OCI-LY1 (cell line): ENCODE measurements at regions not wholly inside any gene's neighbourhood (a gene's known extent, or its start where the extent isn't known, plus 50 kb on each side); places are given as distances from the start of the nearest gene placed in this dataset.

Experiments
- H2AFZ ChIP-seq: fragments of 200-600 bp; sonication (generic), shearing (Covaris generic); 2 replicates; pipeline ENCODE4 v1.6.0; 2014; ENCODE audit warnings: antibody characterized with exemption, mild to moderate bottlenecking, low read length
- H3F3A ChIP-seq: fragments of 200-600 bp; sonication (generic), shearing (Covaris generic); 2 replicates; pipeline ENCODE4 v1.6.0; 2014; ENCODE audit warnings: mild to moderate bottlenecking, antibody characterized with exemption, low read length, moderate library complexity; ENCODE audit not compliant: insufficient read depth
- H3K27ac ChIP-seq: fragments of 200-600 bp; sonication (generic); 2 replicates; pipeline ENCODE4 v1.5.1; 2014; ENCODE audit warnings: low read length, mixed run types, mild to moderate bottlenecking, low read depth; ENCODE audit not compliant: poor library complexity, severe bottlenecking
- H3K27me3 ChIP-seq: fragments of 200-600 bp; sonication (generic); 2 replicates; pipeline ENCODE4 v1.6.0; 2014; ENCODE audit warnings: antibody characterized with exemption, mild to moderate bottlenecking, low read length, moderate library complexity; ENCODE audit not compliant: insufficient read depth
- H3K36me3 ChIP-seq: fragments of 200-600 bp; sonication (generic); 2 replicates; pipeline ENCODE4 v1.6.1; 2014; ENCODE audit warnings: mild to moderate bottlenecking, antibody characterized with exemption, low read length, moderate library complexity, mixed read lengths; ENCODE audit not compliant: insufficient read depth
- H3K4me1 ChIP-seq: fragments of 200-600 bp; sonication (generic); 2 replicates; pipeline ENCODE4 v1.5.1; 2014; ENCODE audit warnings: mild to moderate bottlenecking, low read length, moderate library complexity; ENCODE audit not compliant: insufficient read depth, severe bottlenecking
- H3K4me2 ChIP-seq: fragments of 200-600 bp; sonication (generic), shearing (Covaris generic); 2 replicates; pipeline ENCODE4 v1.6.1; 2014; ENCODE audit warnings: low read length
- H3K4me3 ChIP-seq: fragments of 200-600 bp; sonication (generic); 2 replicates; pipeline ENCODE4 v1.5.1; 2014; ENCODE audit warnings: low read length, low read depth, mild to moderate bottlenecking, mixed read lengths; ENCODE audit not compliant: poor library complexity, severe bottlenecking
- H3K79me2 ChIP-seq: fragments of 200-600 bp; shearing (Covaris generic); 2 replicates; pipeline ENCODE4 v1.6.1; 2016; ENCODE audit warnings: mixed run types, low read length, mixed read lengths; ENCODE audit not compliant: insufficient read depth
- H3K9ac ChIP-seq: fragments of 200-600 bp; sonication (generic), shearing (Covaris generic); 2 replicates; pipeline ENCODE4 v1.6.1; 2014; ENCODE audit warnings: mild to moderate bottlenecking, low read length, mixed read lengths
- H3K9me2 ChIP-seq: fragments of 200-600 bp; sonication (generic), shearing (Covaris generic); 2 replicates; pipeline ENCODE4 v1.6.1; 2014; ENCODE audit warnings: low read depth, mild to moderate bottlenecking, low read length, mixed read lengths
- H3K9me3 ChIP-seq: fragments of 200-600 bp; shearing (Covaris generic); 2 replicates; pipeline ENCODE4 v1.6.1; 2014; ENCODE audit warnings: low read length, mixed read lengths
- H4K20me1 ChIP-seq: fragments of 200-600 bp; sonication (generic), shearing (Covaris generic); 2 replicates; pipeline ENCODE4 v1.6.0; 2016; ENCODE audit warnings: mild to moderate bottlenecking, low read length; ENCODE audit not compliant: insufficient read depth
- EZH2 ChIP-seq: fragments of 200-600 bp; sonication (generic), shearing (Covaris generic); IDR thresholded peaks from 2 replicates; pipeline ENCODE4 v1.8.0; 2017; ENCODE audit warnings: borderline replicate concordance, mixed run types, mild to moderate bottlenecking, antibody characterized with exemption, low read length, moderate library complexity, mixed read lengths
- TF ChIP-seq, protein P1 (sequence below): fragments of 200-600 bp; sonication (generic), shearing (Covaris generic); IDR thresholded peaks from 2 replicates; pipeline ENCODE4 v1.5.1; 2017; ENCODE audit warnings: mild to moderate bottlenecking, antibody characterized with exemption, low read length, moderate library complexity, mixed read lengths

DNA sequence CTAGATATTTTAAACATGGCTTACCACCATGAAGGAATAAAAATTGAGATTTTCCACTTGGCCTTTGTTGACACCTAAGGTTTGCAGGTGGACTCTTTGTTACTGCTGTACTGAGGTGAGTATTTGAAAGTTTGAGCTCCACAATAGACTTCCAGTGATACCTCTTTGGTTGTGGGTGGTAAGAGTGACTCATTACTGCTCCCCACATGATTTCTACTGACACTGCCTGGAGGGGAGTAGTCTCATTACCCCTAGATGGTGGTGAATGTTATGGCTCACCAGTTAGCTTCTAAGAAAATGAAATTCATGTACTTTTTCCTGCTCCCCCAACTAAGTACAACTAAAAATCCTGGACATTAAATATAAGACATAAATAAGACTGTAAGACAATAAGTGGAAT lies 1183.1 kb upstream of the TMEFF2 start:
- Histone ChIP-seq H3K27me3 (no peaks in the 10 kb centered on the region), H3K27ac (no peak overlapping the region), H3K4me2 (no peak overlapping the region), H2AFZ (no peak overlapping the region), H4K20me1 (no peaks in the 10 kb centered on the region), H3K4me1 (no peaks in the 10 kb centered on the region), H3K9me2 (no peaks in the 10 kb centered on the region), H3K79me2 (no peaks in the 10 kb centered on the region), H3K9ac (no peak overlapping the region), H3F3A (no peaks in the 10 kb centered on the region), H3K9me3 (no peaks in the 10 kb centered on the region), H3K4me3 (no peak overlapping the region), H3K36me3 (no peaks in the 10 kb centered on the region)
- TF ChIP-seq EZH2: no peak
- TF ChIP-seq, protein P1, sequence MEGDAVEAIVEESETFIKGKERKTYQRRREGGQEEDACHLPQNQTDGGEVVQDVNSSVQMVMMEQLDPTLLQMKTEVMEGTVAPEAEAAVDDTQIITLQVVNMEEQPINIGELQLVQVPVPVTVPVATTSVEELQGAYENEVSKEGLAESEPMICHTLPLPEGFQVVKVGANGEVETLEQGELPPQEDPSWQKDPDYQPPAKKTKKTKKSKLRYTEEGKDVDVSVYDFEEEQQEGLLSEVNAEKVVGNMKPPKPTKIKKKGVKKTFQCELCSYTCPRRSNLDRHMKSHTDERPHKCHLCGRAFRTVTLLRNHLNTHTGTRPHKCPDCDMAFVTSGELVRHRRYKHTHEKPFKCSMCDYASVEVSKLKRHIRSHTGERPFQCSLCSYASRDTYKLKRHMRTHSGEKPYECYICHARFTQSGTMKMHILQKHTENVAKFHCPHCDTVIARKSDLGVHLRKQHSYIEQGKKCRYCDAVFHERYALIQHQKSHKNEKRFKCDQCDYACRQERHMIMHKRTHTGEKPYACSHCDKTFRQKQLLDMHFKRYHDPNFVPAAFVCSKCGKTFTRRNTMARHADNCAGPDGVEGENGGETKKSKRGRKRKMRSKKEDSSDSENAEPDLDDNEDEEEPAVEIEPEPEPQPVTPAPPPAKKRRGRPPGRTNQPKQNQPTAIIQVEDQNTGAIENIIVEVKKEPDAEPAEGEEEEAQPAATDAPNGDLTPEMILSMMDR: no peak

DNA sequence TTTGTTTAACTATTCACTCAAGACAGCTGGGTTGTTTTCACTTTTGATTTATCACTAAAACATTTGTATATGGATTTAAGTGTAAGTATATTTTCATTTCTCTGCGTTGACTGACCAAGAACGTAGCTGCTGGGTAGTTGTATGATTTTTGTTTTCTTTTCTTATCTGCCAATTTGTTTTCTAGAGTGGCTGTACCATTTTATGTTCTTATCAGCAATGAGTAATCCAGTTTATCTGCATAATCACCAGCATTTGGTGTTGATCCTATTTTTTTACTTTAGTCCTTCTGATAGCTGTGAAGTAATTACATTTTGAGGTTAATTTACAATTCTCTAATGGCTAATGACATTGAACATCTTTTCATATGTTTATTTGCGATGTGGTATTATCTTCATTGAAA lies 1178.4 kb upstream of the TMEFF2 start:
- no peaks in the 10 kb centered on the region for H3F3A ChIP-seq
- H4K20me1 ChIP-seq: no peaks in the 10 kb centered on the region
- H3K27me3 ChIP-seq: no peaks in the 10 kb centered on the region
- TF ChIP-seq, protein P1: no peak
- TF ChIP-seq EZH2: no peak
- no peak overlapping the region for H3K4me2 ChIP-seq
- no peaks in the 10 kb centered on the region for H3K79me2 ChIP-seq
- no peak overlapping the region for H3K27ac ChIP-seq
- H3K9ac ChIP-seq: no peak overlapping the region
- H3K4me3 ChIP-seq: no peak overlapping the region
- H3K4me1 ChIP-seq: no peaks in the 10 kb centered on the region
- no peak overlapping the region for H2AFZ ChIP-seq
- no peaks in the 10 kb centered on the region for H3K9me2 ChIP-seq
- no peaks in the 10 kb centered on the region for H3K36me3 ChIP-seq
- no peaks in the 10 kb centered on the region for H3K9me3 ChIP-seq

DNA sequence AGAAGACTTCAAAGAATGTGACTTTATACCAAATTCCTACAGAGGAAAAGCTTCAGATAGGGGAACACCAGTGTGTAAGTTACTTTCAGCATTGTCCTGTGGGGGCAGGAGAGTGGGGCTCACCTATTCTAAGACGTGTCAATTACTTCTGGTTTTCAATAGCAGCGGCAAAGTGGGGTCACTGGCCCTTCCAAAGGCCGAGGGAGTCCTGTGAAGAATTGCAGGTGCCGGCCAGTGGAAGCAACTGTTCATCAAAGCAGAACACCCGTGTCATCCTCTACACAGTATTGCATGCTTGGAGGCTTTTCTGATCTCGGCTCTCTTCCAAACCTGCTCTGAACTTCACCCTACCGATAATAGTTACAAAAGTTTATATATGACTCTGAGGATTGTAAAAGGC lies 1176.5 kb upstream of the TMEFF2 start:
- Histone ChIP-seq H3K4me2 (no peak overlapping the region), H3K4me1 (no peaks in the 10 kb centered on the region), H3K36me3 (no peaks in the 10 kb centered on the region), H3K9me2 (no peaks in the 10 kb centered on the region), H3K27ac (no peak overlapping the region), H3K79me2 (no peaks in the 10 kb centered on the region), H3F3A (no peaks in the 10 kb centered on the region), H3K9ac (no peak overlapping the region), H4K20me1 (no peaks in the 10 kb centered on the region), H3K4me3 (no peak overlapping the region), H3K9me3 (no peaks in the 10 kb centered on the region), H2AFZ (no peak overlapping the region), H3K27me3 (no peaks in the 10 kb centered on the region)
- no peak for TF ChIP-seq EZH2
- TF ChIP-seq, protein P1: no peak
